ENCODE measurements at regions not wholly inside any gene's neighbourhood (a gene's known extent, or its start where the extent isn't known, plus 50 kb on each side); places are given as distances from the start of the nearest gene placed in this dataset.

DNA sequence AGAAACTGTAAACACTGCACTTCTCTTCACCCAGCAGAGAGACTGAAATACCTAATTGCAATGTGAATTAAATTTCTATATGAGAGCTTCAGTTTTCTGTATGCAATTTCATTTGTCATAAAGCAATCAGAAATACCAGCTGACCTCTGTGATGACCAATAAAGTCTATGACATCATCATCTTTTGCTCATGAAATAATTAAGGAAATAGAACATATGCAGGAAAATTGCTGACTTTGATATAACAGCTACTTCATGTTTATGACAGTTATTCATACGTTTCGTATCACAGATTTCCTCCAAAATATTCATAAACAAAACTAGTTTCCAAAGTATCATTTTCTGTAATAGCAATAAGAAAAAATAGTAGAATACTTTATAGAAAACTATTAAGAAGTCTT, 652.3 kb downstream of the SLCO4C1 start:
- TF ChIP-seq, protein P1, sequence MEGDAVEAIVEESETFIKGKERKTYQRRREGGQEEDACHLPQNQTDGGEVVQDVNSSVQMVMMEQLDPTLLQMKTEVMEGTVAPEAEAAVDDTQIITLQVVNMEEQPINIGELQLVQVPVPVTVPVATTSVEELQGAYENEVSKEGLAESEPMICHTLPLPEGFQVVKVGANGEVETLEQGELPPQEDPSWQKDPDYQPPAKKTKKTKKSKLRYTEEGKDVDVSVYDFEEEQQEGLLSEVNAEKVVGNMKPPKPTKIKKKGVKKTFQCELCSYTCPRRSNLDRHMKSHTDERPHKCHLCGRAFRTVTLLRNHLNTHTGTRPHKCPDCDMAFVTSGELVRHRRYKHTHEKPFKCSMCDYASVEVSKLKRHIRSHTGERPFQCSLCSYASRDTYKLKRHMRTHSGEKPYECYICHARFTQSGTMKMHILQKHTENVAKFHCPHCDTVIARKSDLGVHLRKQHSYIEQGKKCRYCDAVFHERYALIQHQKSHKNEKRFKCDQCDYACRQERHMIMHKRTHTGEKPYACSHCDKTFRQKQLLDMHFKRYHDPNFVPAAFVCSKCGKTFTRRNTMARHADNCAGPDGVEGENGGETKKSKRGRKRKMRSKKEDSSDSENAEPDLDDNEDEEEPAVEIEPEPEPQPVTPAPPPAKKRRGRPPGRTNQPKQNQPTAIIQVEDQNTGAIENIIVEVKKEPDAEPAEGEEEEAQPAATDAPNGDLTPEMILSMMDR (IDR thresholded peaks at IDR 0.05; ENCODE audit: extremely low read depth in 1 of 2, insufficient read depth in 1 of 2, low read depth in 1 of 2, low read length in 2 of 2): no peak
- TF ChIP-seq POLR2A (IDR thresholded peaks at IDR 0.05; ENCODE audit: low read depth, low read length) (no peak), EZH2 (IDR thresholded peaks at IDR 0.05; ENCODE audit: borderline replicate concordance, low read depth, low read length, severe bottlenecking) (no peak), POLR2AphosphoS5 (IDR thresholded peaks at IDR 0.05; ENCODE audit: insufficient read depth, low read depth, low read length) (no peak), GATA2 (IDR thresholded peaks at IDR 0.05; ENCODE audit: insufficient read depth, insufficient read length, low read depth, low read length) (no peak), JUN (IDR thresholded peaks at IDR 0.05; ENCODE audit: borderline replicate concordance, insufficient read depth, insufficient read length, low read depth) (no peak)
- TF ChIP-seq, protein P2, sequence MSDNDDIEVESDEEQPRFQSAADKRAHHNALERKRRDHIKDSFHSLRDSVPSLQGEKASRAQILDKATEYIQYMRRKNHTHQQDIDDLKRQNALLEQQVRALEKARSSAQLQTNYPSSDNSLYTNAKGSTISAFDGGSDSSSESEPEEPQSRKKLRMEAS (IDR thresholded peaks at IDR 0.05; ENCODE audit: insufficient read depth, insufficient read length): no peak
